Colonic mucosa (tissue), 4 donors: ENCODE measurements at regions not wholly inside any gene's neighbourhood (a gene's known extent, or its start where the extent isn't known, plus 50 kb on each side); places are given as distances from the start of the nearest gene placed in this dataset.

Experiments used
- DNase-seq: peaks from one replicate; pipeline ENCODE4 v3.0.0-alpha.2; 2020
- H3K27ac ChIP-seq: fragments of 200-600 bp; one replicate; pipeline ENCODE4 v1.8.0; 2021
- H3K27me3 ChIP-seq: fragments of 200-600 bp; one replicate; pipeline ENCODE4 v1.8.0; 2021
- H3K36me3 ChIP-seq: fragments of 200-600 bp; one replicate; pipeline ENCODE4 v1.8.0; 2021
- H3K4me1 ChIP-seq: fragments of 200-600 bp; one replicate; pipeline ENCODE4 v1.8.0; 2021; ENCODE audit warnings: mild to moderate bottlenecking
- H3K4me3 ChIP-seq: fragments of 200-600 bp; one replicate; pipeline ENCODE4 v1.8.0; 2021
- H3K9ac ChIP-seq, 2 donors: one replicate each; pipeline ENCODE4 v1.7.0; 2013; ENCODE audit warnings: control low read depth in 2 of 2, low read depth in 2 of 2, low read length in 2 of 2
- H3K9me3 ChIP-seq: fragments of 200-600 bp; one replicate; pipeline ENCODE4 v1.8.0; 2021
- intact Hi-C: fragments of 100-400 bp; cut with DNase I; formaldehyde crosslinking; loops from one replicate; pipeline ENCODE4 v1.14.1; 2022
- TF ChIP-seq, protein P1 (sequence below): fragments of 200-600 bp; IDR thresholded peaks from one replicate; pipeline ENCODE4 v1.8.0; 2022; ENCODE audit warnings: antibody characterized with exemption, mild to moderate bottlenecking
- donor health status: healthy.
- donor health status: DM: no; HTN: no; CAD: no.
- donor health status: DM: no; HTN: no; CAD: no.

- intact Hi-C loops, result no loop called here
- Histone ChIP-seq H3K9me3 (no peaks in the 10 kb centered on the region), H3K4me3 (no peak overlapping the region), H3K27ac (no peak overlapping the region), H3K9ac (no peak overlapping the region), H3K27me3 (no peaks in the 10 kb centered on the region), H3K4me1 (no peaks in the 10 kb centered on the region), H3K36me3 (no peaks in the 10 kb centered on the region)
- TF ChIP-seq, protein P1, sequence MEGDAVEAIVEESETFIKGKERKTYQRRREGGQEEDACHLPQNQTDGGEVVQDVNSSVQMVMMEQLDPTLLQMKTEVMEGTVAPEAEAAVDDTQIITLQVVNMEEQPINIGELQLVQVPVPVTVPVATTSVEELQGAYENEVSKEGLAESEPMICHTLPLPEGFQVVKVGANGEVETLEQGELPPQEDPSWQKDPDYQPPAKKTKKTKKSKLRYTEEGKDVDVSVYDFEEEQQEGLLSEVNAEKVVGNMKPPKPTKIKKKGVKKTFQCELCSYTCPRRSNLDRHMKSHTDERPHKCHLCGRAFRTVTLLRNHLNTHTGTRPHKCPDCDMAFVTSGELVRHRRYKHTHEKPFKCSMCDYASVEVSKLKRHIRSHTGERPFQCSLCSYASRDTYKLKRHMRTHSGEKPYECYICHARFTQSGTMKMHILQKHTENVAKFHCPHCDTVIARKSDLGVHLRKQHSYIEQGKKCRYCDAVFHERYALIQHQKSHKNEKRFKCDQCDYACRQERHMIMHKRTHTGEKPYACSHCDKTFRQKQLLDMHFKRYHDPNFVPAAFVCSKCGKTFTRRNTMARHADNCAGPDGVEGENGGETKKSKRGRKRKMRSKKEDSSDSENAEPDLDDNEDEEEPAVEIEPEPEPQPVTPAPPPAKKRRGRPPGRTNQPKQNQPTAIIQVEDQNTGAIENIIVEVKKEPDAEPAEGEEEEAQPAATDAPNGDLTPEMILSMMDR, result no peak
- DNase-seq, result no peak
Observed at GRCh38 chr4:126144543-126145237, 829.9 kb downstream of the FAT4 start.

- TF ChIP-seq, protein P1, result no peak
- H3K27me3 ChIP-seq, result no peaks in the 10 kb centered on the region
- H3K4me1 ChIP-seq, result no peaks in the 10 kb centered on the region
- no peak overlapping the region for H3K9ac ChIP-seq
- H3K27ac ChIP-seq, result no peak overlapping the region
- H3K36me3 ChIP-seq, result no peaks in the 10 kb centered on the region
- intact Hi-C loops, result no loop called here
- DNase-seq, result no peak
- H3K4me3 ChIP-seq, result no peak overlapping the region
- H3K9me3 ChIP-seq, result no peaks in the 10 kb centered on the region
Observed at GRCh38 chr4:126168484-126168883, 853.7 kb downstream of the FAT4 start.

DNA sequence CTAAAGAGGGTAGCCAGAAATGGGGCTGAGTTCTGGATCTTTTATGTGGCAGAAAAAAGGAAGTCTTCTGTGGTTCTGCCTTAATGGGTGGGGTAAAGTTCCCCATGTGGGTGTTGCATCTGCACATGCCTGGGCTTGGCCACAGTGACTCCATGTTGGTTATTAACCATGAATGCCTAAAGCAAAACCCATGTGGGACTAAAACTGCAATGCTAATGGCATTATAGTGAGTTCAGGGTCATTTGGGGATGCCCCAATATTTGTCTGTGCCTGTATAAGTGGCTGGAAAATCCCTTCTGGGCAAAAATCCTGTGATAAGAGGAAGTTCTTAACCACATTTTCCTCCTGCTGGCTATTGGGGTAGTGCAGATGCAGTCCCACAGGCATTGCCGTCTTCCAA lies 857.4 kb downstream of the FAT4 start:
- Histone ChIP-seq H3K36me3 (no peaks in the 10 kb centered on the region), H3K4me3 (no peak overlapping the region), H3K27ac (no peak overlapping the region), H3K4me1 (no peaks in the 10 kb centered on the region), H3K9me3 (no peaks in the 10 kb centered on the region), H3K9ac (no peak overlapping the region), H3K27me3 (no peaks in the 10 kb centered on the region)
- no peak for DNase-seq
- TF ChIP-seq, protein P1, result no peak
- intact Hi-C loops, result no loop called here

GRCh38 chr4:126174627-126175026 lies 859.9 kb downstream of the FAT4 start:
- no peak for DNase-seq
- intact Hi-C loops, result no loop called here
- no peak overlapping the region for H3K4me3 ChIP-seq
- no peaks in the 10 kb centered on the region for H3K4me1 ChIP-seq
- TF ChIP-seq, protein P1, result no peak
- H3K27ac ChIP-seq, result no peak overlapping the region
- H3K9ac ChIP-seq, result no peak overlapping the region
- H3K36me3 ChIP-seq, result no peaks in the 10 kb centered on the region
- no peaks in the 10 kb centered on the region for H3K9me3 ChIP-seq
- H3K27me3 ChIP-seq, result no peaks in the 10 kb centered on the region

DNA sequence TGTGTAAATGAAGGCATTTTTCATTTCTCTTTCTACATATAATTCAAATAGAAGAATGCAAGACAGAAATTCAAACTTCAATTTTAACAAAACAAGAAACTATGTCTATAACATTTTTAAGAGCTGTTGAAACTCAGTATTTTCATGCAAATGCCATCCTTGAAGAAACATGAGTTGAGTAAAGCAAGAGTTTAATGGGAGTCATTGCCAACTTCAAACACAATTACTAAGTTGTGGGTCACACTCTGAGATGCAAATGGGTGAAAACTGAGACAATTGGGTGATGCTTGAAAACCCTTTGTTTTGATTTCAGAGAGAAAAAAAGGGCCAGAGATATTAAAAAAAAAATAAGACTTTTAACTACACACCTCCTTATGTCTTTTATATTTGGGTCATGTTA lies 865.9 kb downstream of the FAT4 start:
- intact Hi-C loops, result no loop called here
- H3K9me3 ChIP-seq, result no peaks in the 10 kb centered on the region
- no peaks in the 10 kb centered on the region for H3K4me1 ChIP-seq
- H3K36me3 ChIP-seq, result no peaks in the 10 kb centered on the region
- no peak overlapping the region for H3K9ac ChIP-seq
- H3K27me3 ChIP-seq, result no peaks in the 10 kb centered on the region
- no peak overlapping the region for H3K27ac ChIP-seq
- no peak overlapping the region for H3K4me3 ChIP-seq
- no peak for DNase-seq
- TF ChIP-seq, protein P1, result no peak
